Gastroesophageal sphincter (tissue), 3 donors: ENCODE measurements at regions not wholly inside any gene's neighbourhood (a gene's known extent, or its start where the extent isn't known, plus 50 kb on each side); places are given as distances from the start of the nearest gene placed in this dataset.

ENCODE experiments used
- CTCF ChIP-seq, 4 experiments: fragments of 200-600 bp in 2 of 4; fragments of 450-650 bp in 2 of 4; sonication (generic) in 1 of 4; IDR thresholded peaks; one replicate each; pipeline ENCODE4 v1.5.1; 2017 to 2019; ENCODE audit warnings: antibody characterized with exemption in 4 of 4, mild to moderate bottlenecking in 2 of 4, moderate library complexity in 2 of 4
- POLR2A ChIP-seq, 2 donors: fragments of 450-650 bp; IDR thresholded peaks; one replicate each; pipeline ENCODE4 v1.6.1; 2017; ENCODE audit warnings: antibody characterized with exemption in 2 of 2, mild to moderate bottlenecking in 2 of 2, moderate library complexity in 1 of 2
- POLR2AphosphoS5 ChIP-seq: sonication (generic); formaldehyde crosslinking; IDR thresholded peaks from one replicate; pipeline ENCODE4 v1.6.1; 2017; ENCODE audit warnings: antibody characterized with exemption

- TF ChIP-seq CTCF (IDR thresholded peaks at IDR 0.05) (no peak), POLR2A (IDR thresholded peaks at IDR 0.05) (no peak), POLR2AphosphoS5 (no peak)
These were observed 56.3 kb upstream of the ITPRID1 start for GRCh38 chr7:31457551-31457950.
